ENCODE measurements at regions not wholly inside any gene's neighbourhood (a gene's known extent, or its start where the extent isn't known, plus 50 kb on each side); places are given as distances from the start of the nearest gene placed in this dataset.

DNA sequence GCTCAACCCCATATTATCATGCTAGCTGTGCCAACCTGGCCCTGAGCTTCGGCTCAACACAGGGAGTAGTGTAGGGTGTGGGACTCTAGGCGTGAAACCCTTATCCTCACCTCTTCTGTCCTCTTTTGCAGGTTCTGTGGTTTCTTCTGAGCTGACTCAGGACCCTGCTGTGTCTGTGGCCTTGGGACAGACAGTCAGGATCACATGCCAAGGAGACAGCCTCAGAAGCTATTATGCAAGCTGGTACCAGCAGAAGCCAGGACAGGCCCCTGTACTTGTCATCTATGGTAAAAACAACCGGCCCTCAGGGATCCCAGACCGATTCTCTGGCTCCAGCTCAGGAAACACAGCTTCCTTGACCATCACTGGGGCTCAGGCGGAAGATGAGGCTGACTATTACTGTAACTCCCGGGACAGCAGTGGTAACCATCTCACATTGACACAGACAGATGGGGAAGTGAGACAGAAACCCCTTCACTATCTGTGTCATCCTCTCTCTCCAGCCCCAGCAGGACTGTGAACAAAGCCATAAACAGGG, 76.4 kb downstream of the GGTLC2 start:
- no peaks in the 10 kb centered on the region for H4K20me1 ChIP-seq (ENCODE audit: insufficient read depth, low read length)
- no peak overlapping the region for H3K27ac ChIP-seq (ENCODE audit: extremely low read length, insufficient read depth, low read length)
- H3K4me2 ChIP-seq (ENCODE audit: low read depth, low read length), result no peak overlapping the region
- H2AFZ ChIP-seq (ENCODE audit: low read length), result no peak overlapping the region
- in situ Hi-C loops (cut with HindIII; ENCODE audit: extremely low pct_ligation_motif_present, low pct_unique_long_range_greater_than_20kb) (no loop called here), intact Hi-C loops (cut with micrococcal nuclease; ENCODE audit: unreplicated experiment) (no loop called here)
- H3K9me3 ChIP-seq (ENCODE audit: low read length), result no peaks in the 10 kb centered on the region
- no peak overlapping the region for H3K9ac ChIP-seq (ENCODE audit: insufficient read depth, low read depth, low read length)
- H3K36me3 ChIP-seq (replicated peaks in 1 of 2; ENCODE audit: control insufficient read depth in 1 of 2, insufficient read depth in 2 of 2, low read length in 2 of 2), result no peaks in the 10 kb centered on the region
- peaks cover 0 to 18% of the 10 kb centered on the region in 2 experiments; a peak in 1 of 5 replicates for H3K27me3 ChIP-seq (ENCODE audit: control insufficient read depth in 1 of 2, insufficient read depth in 2 of 2, low read length in 2 of 2)
- ChIA-PET CTCF (ENCODE audit: low intra/inter-chr PET ratio, low total read pairs) (interaction anchor here (0.8 kb wide), 1 partner anchor 27 kb away, joined by 3 read pairs; no protein-coding TSS in a partner anchor), POLR2A (no interaction called here)
- DNase-seq (ENCODE audit: low spot score) (no peak), ATAC-seq (peak; percentile 54), FAIRE-seq (no peak)
- WGBS (ENCODE audit: low lambda C conversion rate), result 77% methylated on average over 3 of the region's 6 CpGs
- no peaks in the 10 kb centered on the region for H3K4me1 ChIP-seq (ENCODE audit: insufficient read depth, low read length)
- H3K4me3 ChIP-seq (replicated peaks in 1 of 3; ENCODE audit: insufficient read depth in 1 of 3, low read depth in 2 of 3, low read length in 3 of 3), result no peak overlapping the region
- BruUV-seq (replicated peaks), result no TSS peak
- no peaks in the 10 kb centered on the region for H3K79me2 ChIP-seq (ENCODE audit: insufficient read depth, low read length)
- no peak for TF ChIP-seq REPIN1 (CRISPR knock-in tag; IDR thresholded peaks at IDR 0.05; ENCODE audit: borderline replicate concordance, low read depth)
- no peak for TF ChIP-seq ZNF768 (CRISPR knock-in tag; IDR thresholded peaks at IDR 0.05)
- TF ChIP-seq ATF4 (CRISPR knock-in tag; IDR thresholded peaks at IDR 0.05), result no peak
- TF ChIP-seq, protein P1, sequence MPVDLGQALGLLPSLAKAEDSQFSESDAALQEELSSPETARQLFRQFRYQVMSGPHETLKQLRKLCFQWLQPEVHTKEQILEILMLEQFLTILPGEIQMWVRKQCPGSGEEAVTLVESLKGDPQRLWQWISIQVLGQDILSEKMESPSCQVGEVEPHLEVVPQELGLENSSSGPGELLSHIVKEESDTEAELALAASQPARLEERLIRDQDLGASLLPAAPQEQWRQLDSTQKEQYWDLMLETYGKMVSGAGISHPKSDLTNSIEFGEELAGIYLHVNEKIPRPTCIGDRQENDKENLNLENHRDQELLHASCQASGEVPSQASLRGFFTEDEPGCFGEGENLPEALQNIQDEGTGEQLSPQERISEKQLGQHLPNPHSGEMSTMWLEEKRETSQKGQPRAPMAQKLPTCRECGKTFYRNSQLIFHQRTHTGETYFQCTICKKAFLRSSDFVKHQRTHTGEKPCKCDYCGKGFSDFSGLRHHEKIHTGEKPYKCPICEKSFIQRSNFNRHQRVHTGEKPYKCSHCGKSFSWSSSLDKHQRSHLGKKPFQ (CRISPR knock-in tag; IDR thresholded peaks at IDR 0.05; ENCODE audit: insufficient replicate concordance), result no peak
- TF ChIP-seq ATF3 (CRISPR knock-in tag; IDR thresholded peaks at IDR 0.05), result no peak
- TF ChIP-seq, protein P2, sequence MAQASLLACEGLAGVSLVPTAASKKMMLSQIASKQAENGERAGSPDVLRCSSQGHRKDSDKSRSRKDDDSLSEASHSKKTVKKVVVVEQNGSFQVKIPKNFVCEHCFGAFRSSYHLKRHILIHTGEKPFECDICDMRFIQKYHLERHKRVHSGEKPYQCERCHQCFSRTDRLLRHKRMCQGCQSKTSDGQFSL (CRISPR knock-in tag; IDR thresholded peaks at IDR 0.05), result no peak
- TF ChIP-seq TEAD3 (CRISPR knock-in tag; optimal IDR thresholded peaks at IDR 0.05; ENCODE audit: borderline replicate concordance), result no peak
- TF ChIP-seq POGZ (CRISPR knock-in tag; IDR thresholded peaks at IDR 0.05), result no peak
- no peak for TF ChIP-seq ERF (CRISPR knock-in tag; IDR thresholded peaks at IDR 0.05)
- TF ChIP-seq ZNF17 (CRISPR knock-in tag; IDR thresholded peaks at IDR 0.05), result no peak
- no peak for TF ChIP-seq RBM22 (optimal IDR thresholded peaks at IDR 0.05; ENCODE audit: low read length)
- no peak for TF ChIP-seq ZNF770 (CRISPR knock-in tag; IDR thresholded peaks at IDR 0.05)
- no peak for TF ChIP-seq SMARCC2 (IDR thresholded peaks at IDR 0.05)

All from HepG2 (cell line).